Pancreas (tissue), 10 donors: ENCODE measurements at regions not wholly inside any gene's neighbourhood (a gene's known extent, or its start where the extent isn't known, plus 50 kb on each side); places are given as distances from the start of the nearest gene placed in this dataset.

Source experiments
- ATAC-seq, 4 donors: fragments of 200-7000 bp; cut with Tn5 transposase; one replicate each; pipeline versions ENCODE4 v1.8.0 to v1.9.1; 2020; ENCODE audit warnings: mild to moderate bottlenecking in 4 of 4, moderate library complexity in 4 of 4
- DNase-seq, 6 donors: peaks; one replicate each; pipeline ENCODE4 v3.0.0-alpha.2; 2020
- FAIRE-seq: peaks from 2 replicates; lab custom pipeline; 2012; peaks lifted over from hg19 to GRCh38; lab: Jason Lieb, UNC
- H3K27ac ChIP-seq, 4 donors: fragments of 200-600 bp; sonication (generic); 1 replicate in 3 of 4; 2 replicates in 1 of 4; pipeline versions ENCODE4 v1.5.0 to v1.8.0; 2020
- H3K27me3 ChIP-seq, 4 donors: fragments of 200-600 bp; one replicate each; pipeline ENCODE4 v1.8.0; 2021
- H3K36me3 ChIP-seq, 3 donors: fragments of 200-600 bp; sonication (generic) in 1 of 3; one replicate each; pipeline versions ENCODE4 v1.5.0 to v1.8.0; 2020 to 2021
- H3K4me1 ChIP-seq, 3 donors: fragments of 200-600 bp; one replicate each; pipeline ENCODE4 v1.8.0; 2021
- H3K4me3 ChIP-seq, 4 donors: fragments of 200-600 bp; sonication (generic) in 2 of 4; one replicate each; pipeline versions ENCODE4 v1.5.0 to v1.8.0; 2020 to 2021
- H3K9me3 ChIP-seq, 4 donors: fragments of 200-600 bp; one replicate each; pipeline ENCODE4 v1.8.0; 2021
- CTCF ChIP-seq, 4 donors: fragments of 200-600 bp; sonication (generic) in 3 of 4; IDR thresholded peaks; one replicate each; pipeline versions ENCODE4 v1.5.0 to v1.8.0; 2021; ENCODE audit warnings: antibody characterized with exemption in 4 of 4
- WGBS, 2 donors: extraction: QIAGEN DNeasy Blood & Tissue Kit; methylation state at CpG; one replicate each; pipeline ENCODE4 v1.1.7; 2013; 5-methylcytosine and 5-hydroxymethylcytosine counted together
- intact Hi-C, 3 donors: fragments of 100-400 bp; cut with DNase I; formaldehyde crosslinking; loops; one replicate each; pipeline versions ENCODE4 v1.11.1 to v1.14.2; 2022
- donor health status: healthy with polysubstance abuse.
- donor health status: DM: no; HTN: no; CAD: no; lungs with moderate emphysema.
- donor health status: DM: no; HTN: no; CAD: no.
- donor health status: control.
- donor health status: control.
- donor health status: Bipolar disorder and iron deficiency.
- donor health status: DM: yes; HTN: yes; CAD: no.
- donor health status: DM: no; HTN: no; CAD: no.
- donor health status: DM: no; HTN: no; CAD: no.
- donor health status: DM: yes; HTN: yes; CAD: no.

DNA sequence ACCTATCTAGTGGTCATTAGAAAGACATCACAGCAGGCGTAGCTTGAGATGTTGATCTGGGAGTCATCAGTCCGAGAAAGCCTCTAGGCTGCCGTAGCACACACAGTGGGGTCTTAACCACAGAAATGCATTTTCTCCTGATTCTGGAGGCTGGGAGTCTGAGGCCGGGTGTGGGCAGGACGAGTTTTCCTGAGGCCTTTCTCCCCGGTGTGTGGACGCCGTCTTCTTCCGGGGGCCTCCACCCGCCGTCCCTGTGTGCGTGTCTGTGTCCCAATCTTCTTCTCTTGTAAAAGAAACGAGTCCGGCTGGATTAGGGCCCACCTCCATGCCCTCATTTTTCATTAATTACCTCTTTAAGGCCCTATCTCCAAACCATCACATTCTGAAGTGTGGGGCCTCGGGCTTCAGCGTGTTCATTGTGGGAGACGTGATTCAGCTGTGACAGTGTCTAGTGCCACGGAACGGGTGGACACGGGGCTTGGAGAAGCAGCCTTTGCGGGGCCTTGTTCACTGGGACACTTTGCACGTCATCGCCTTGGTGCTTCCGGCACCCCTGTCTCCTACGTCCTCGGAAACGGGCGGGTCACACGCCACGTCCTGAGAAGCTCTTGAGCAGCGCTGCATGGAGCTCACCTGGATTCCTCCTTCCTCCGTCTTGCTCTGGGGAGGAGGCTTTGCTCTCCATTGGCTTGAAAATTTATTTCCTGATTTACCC is 208.9 kb upstream of the SOX1 start:
- Histone ChIP-seq H3K9me3 (no peaks in the 10 kb centered on the region), H3K4me1 (no peaks in the 10 kb centered on the region), H3K4me3 (no peak overlapping the region), H3K27ac (no peak overlapping the region), H3K27me3 (no peaks in the 10 kb centered on the region), H3K36me3 (no peaks in the 10 kb centered on the region)
- DNase-seq, result no peak
- intact Hi-C loops, result no loop called here
- no peak for ATAC-seq
- 66 to 76% methylated on average over 32 of the region's 32 CpGs for WGBS, 2 donors
- TF ChIP-seq CTCF (IDR thresholded peaks at IDR 0.05), result no peak
- no peak for FAIRE-seq

DNA sequence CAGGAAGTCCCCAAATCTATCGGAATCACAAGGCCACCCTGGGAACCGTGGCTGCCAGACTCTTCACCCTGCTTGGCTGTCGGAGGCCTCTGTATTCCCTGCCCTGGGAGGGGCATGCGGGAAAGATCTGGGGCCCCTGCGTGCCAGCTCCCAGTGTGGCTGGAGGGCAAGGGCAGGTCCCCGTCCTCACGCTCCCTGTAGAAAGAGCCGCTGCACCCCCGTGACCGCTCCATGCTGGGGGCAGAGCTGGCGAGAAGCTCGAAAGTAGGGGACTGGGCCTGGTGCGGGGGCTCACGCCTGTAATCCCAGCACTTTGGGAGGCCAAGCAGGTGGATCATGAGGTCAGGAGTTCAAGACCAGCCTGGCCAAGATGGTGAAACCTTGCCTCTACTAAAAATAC is 208.4 kb upstream of the SOX1 start:
- Histone ChIP-seq H3K9me3 (no peaks in the 10 kb centered on the region), H3K4me1 (no peaks in the 10 kb centered on the region), H3K36me3 (no peaks in the 10 kb centered on the region), H3K4me3 (no peak overlapping the region), H3K27me3 (no peaks in the 10 kb centered on the region), H3K27ac (no peak overlapping the region)
- TF ChIP-seq CTCF (IDR thresholded peaks at IDR 0.05), result no peak
- DNase-seq, result no peak
- WGBS, 2 donors, result 77 to 80% methylated on average over 14 of the region's 14 CpGs
- intact Hi-C loops, result no loop called here
- ATAC-seq, result no peak
- no peak for FAIRE-seq

DNA sequence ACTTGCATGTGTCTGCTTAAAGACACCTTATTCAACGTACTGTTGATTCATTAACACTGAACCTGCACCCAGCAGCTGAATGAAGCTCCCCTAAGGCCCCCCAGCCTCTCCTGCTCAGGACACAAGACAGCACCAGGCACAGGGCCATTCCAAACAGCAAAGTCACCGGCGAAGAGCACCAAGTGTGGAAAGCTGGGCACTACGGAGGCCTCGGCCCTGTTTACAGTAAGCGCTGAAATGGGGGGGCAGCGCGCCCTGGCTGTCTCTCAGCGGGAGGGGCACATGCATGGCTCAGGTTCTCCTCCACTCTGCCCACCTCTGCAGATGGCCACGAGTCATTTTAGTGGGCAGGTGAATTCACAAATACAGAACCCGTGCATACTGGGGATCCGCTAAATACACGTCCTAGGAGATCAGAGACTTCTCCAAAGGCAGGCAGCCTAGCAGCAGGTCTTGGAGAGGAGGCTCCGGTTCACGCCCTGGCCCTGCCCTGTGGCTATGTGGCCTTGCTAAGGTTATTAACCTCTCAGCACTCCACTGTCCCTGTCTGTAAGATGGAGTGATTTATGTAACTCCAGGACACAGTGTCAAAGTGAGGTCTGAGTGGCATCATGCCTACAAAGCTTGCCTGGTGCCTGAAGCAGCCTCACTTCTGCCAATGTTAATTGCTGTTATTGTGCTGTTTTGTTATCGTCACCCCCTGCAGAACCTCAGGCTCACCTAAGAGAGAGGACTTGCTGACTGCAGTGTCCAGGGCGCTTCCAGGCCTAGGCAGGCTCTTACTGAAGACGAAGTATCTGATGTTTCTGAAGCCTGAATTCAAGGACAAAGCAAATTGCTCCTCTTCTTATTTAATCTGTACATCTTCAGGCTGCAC is 207.4 kb upstream of the SOX1 start:
- FAIRE-seq (no peak), ATAC-seq (no peak), DNase-seq (no peak)
- intact Hi-C loops, result no loop called here
- H3K4me3 ChIP-seq, result no peak overlapping the region
- WGBS, 2 donors, result 59 to 69% methylated on average over 18 of the region's 18 CpGs
- H3K9me3 ChIP-seq, result no peaks in the 10 kb centered on the region
- H3K27me3 ChIP-seq, result no peaks in the 10 kb centered on the region
- H3K27ac ChIP-seq, result no peak overlapping the region
- H3K4me1 ChIP-seq, result no peaks in the 10 kb centered on the region
- H3K36me3 ChIP-seq, result no peaks in the 10 kb centered on the region
- TF ChIP-seq CTCF (IDR thresholded peaks at IDR 0.05), result no peak

- Histone ChIP-seq H3K4me3 (no peak overlapping the region), H3K27me3 (no peaks in the 10 kb centered on the region), H3K27ac (no peak overlapping the region), H3K4me1 (no peaks in the 10 kb centered on the region), H3K36me3 (no peaks in the 10 kb centered on the region), H3K9me3 (no peaks in the 10 kb centered on the region)
- 51 to 58% methylated on average over 3 of the region's 3 CpGs for WGBS, 2 donors
- FAIRE-seq (no peak), ATAC-seq (no peak), DNase-seq (no peak)
- TF ChIP-seq CTCF (IDR thresholded peaks at IDR 0.05), result no peak
- intact Hi-C loops, result no loop called here
These were observed 206.8 kb upstream of the SOX1 start for GRCh38 chr13:111860231-111860552.

- Histone ChIP-seq H3K27me3 (no peaks in the 10 kb centered on the region), H3K4me3 (no peak overlapping the region), H3K36me3 (no peaks in the 10 kb centered on the region), H3K4me1 (no peaks in the 10 kb centered on the region), H3K27ac (no peak overlapping the region), H3K9me3 (no peaks in the 10 kb centered on the region)
- FAIRE-seq, result no peak
- intact Hi-C loops, result no loop called here
- 78 to 86% methylated on average over 7 of the region's 7 CpGs for whole genome bisulfite sequencing, 2 donors
- no peak for DNase-seq
- no peak for TF ChIP-seq CTCF (IDR thresholded peaks at IDR 0.05)
- ATAC-seq, result no peak
These were observed 205.6 kb upstream of the SOX1 start for GRCh38 chr13:111861319-111861718.
